Stomach (tissue), 8 donors: ENCODE measurements at regions not wholly inside any gene's neighbourhood (a gene's known extent, or its start where the extent isn't known, plus 50 kb on each side); places are given as distances from the start of the nearest gene placed in this dataset.

Experiments used
- DNase-seq, 2 donors: peaks; one replicate each; pipeline versions ENCODE4 v3.0.0 to v3.0.0-alpha.2; 2013 to 2019
- H3K27ac ChIP-seq, 5 donors: fragments of 200-600 bp in 4 of 5; sonication (generic) in 4 of 5; one replicate each; pipeline ENCODE4 v1.5.1; 2013 to 2019; ENCODE audit warnings: mild to moderate bottlenecking in 1 of 5, moderate library complexity in 1 of 5
- H3K27me3 ChIP-seq, 3 donors: fragments of 200-600 bp; sonication (generic); one replicate each; pipeline ENCODE4 v1.5.1; 2017 to 2019; ENCODE audit warnings: mixed run types in 1 of 3
- H3K36me3 ChIP-seq, 4 donors: fragments of 200-600 bp; sonication (generic); 1 replicate in 3 of 4; 2 replicates in 1 of 4; pipeline ENCODE4 v1.5.1; 2016 to 2019
- H3K4me1 ChIP-seq, 4 donors: fragments of 200-600 bp; sonication (generic); one replicate each; pipeline ENCODE4 v1.5.1; 2016 to 2019
- H3K4me3 ChIP-seq, 4 donors: fragments of 200-600 bp; sonication (generic) in 3 of 4; one replicate each; pipeline ENCODE4 v1.5.1; 2016 to 2019; ENCODE audit warnings: mild to moderate bottlenecking in 1 of 4
- H3K9me3 ChIP-seq, 4 donors: fragments of 200-600 bp; sonication (generic); one replicate each; pipeline ENCODE4 v1.5.1; 2016 to 2019
- EP300 ChIP-seq: sonication (generic); formaldehyde crosslinking; IDR thresholded peaks from one replicate; pipeline ENCODE4 v1.6.1; 2017; ENCODE audit warnings: antibody characterized with exemption
- POLR2A ChIP-seq, 4 donors: fragments of 450-650 bp; IDR thresholded peaks; one replicate each; pipeline ENCODE4 v1.6.1; 2016; ENCODE audit warnings: antibody characterized with exemption in 4 of 4, control low read depth in 2 of 4, mild to moderate bottlenecking in 1 of 4, moderate library complexity in 1 of 4
- POLR2AphosphoS5 ChIP-seq, 3 donors: sonication (generic); formaldehyde crosslinking; IDR thresholded peaks; one replicate each; pipeline ENCODE4 v1.6.1; 2016; ENCODE audit warnings: antibody characterized with exemption in 3 of 3
- WGBS, 5 donors: extraction: QIAGEN DNeasy Blood & Tissue Kit in 3 of 5; methylation state at CpG; one replicate each; pipeline versions ENCODE4 v1.1.5 to v1.1.7; 2013 to 2018; 5-methylcytosine and 5-hydroxymethylcytosine counted together
- intact Hi-C: fragments of 100-400 bp; cut with DNase I; formaldehyde crosslinking; loops from one replicate; pipeline ENCODE4 v1.15.1; 2023; ENCODE audit warnings: low total_unique reads
- TF ChIP-seq, protein P1 (sequence below), 7 experiments: fragments of 450-650 bp in 4 of 7; fragments of 200-600 bp in 3 of 7; sonication (generic) in 3 of 7; IDR thresholded peaks; one replicate each; pipeline ENCODE4 v1.5.1; 2016 to 2019; ENCODE audit warnings: antibody characterized with exemption in 7 of 7, control low read depth in 2 of 7, mild to moderate bottlenecking in 1 of 7
- donor health status: healthy with polysubstance abuse.
- donor health status: Bipolar disorder and iron deficiency.
- donor health status: healthy.

DNA sequence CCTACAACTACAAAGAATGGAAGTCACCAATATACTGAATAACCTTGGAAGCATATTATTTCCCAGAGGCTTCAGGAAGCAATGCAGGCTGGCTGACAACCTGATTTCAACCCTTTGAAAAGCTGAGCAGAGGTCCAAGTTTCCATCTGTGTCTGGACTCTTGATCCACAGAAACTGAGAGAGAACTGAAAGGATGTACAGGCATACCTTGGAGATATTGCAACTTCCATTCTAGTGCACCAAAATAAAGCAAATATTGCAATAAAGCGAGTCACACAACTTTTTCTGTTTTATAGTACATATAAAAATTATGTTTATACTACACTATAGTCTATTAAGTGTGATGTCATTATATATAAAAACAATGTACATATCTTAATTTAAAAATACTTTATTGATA is 85.3 kb downstream of the TYW3 start:
- DNase-seq: no peak
- H3K36me3 ChIP-seq: no peaks in the 10 kb centered on the region
- H3K27me3 ChIP-seq: no peaks in the 10 kb centered on the region
- no peak overlapping the region for H3K27ac ChIP-seq
- no peak overlapping the region for H3K4me3 ChIP-seq
- H3K9me3 ChIP-seq: peaks cover 0 to 3% (median 0%) of the 10 kb centered on the region in 4 donors
- 74 to 88% (median 85%) methylated on average over 1 of the region's 1 CpG for WGBS, 5 donors
- intact Hi-C loops: no loop called here
- no peaks in the 10 kb centered on the region for H3K4me1 ChIP-seq
- no peak for TF ChIP-seq POLR2AphosphoS5 (IDR thresholded peaks at IDR 0.05)
- TF ChIP-seq EP300: no peak
- TF ChIP-seq, protein P1, sequence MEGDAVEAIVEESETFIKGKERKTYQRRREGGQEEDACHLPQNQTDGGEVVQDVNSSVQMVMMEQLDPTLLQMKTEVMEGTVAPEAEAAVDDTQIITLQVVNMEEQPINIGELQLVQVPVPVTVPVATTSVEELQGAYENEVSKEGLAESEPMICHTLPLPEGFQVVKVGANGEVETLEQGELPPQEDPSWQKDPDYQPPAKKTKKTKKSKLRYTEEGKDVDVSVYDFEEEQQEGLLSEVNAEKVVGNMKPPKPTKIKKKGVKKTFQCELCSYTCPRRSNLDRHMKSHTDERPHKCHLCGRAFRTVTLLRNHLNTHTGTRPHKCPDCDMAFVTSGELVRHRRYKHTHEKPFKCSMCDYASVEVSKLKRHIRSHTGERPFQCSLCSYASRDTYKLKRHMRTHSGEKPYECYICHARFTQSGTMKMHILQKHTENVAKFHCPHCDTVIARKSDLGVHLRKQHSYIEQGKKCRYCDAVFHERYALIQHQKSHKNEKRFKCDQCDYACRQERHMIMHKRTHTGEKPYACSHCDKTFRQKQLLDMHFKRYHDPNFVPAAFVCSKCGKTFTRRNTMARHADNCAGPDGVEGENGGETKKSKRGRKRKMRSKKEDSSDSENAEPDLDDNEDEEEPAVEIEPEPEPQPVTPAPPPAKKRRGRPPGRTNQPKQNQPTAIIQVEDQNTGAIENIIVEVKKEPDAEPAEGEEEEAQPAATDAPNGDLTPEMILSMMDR (IDR thresholded peaks at IDR 0.05): no peak
- TF ChIP-seq POLR2A (IDR thresholded peaks at IDR 0.05): no peak

DNA sequence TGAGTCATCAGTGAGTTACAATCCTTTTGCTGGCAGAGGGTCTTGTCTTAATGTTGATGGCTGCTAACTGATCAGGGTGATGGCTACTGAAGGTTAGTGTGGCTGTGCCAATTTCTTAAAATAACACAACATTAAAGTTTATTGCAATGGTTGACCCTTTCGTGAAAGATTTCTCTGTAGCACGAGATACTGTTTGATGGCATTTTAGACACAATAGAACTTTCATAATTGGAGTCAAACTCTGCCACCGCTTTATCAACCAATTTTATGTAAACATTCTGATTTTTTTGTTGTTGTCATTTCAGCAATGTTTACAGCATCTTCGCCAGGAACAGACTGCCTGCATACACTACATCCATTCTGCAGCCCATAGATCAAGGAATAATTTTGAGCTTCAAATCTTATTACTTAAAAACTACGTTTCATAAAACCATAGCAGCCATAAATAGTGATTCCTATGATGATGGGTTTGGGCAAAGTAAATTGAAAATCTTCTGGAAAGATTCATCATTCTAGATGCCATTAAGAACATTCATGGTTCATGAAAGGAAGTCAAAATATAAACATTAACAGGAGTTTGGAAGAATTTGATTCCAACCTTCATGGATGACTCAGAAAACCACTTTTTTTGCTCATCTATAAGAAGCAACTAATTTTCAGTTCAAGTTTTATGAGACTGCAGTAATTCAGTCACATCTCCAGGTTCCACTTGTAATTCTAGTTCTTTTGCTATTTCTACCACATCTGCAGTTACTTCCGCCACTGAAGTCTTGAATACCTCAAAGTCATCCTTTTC is 85.9 kb downstream of the TYW3 start:
- Histone ChIP-seq H3K27me3 (no peaks in the 10 kb centered on the region), H3K36me3 (no peaks in the 10 kb centered on the region), H3K9me3 (peaks cover 0 to 3% (median 0%) of the 10 kb centered on the region in 4 donors), H3K4me3 (no peak overlapping the region), H3K4me1 (no peaks in the 10 kb centered on the region), H3K27ac (no peak overlapping the region)
- intact Hi-C loops: no loop called here
- WGBS, 5 donors: 68 to 80% (median 74%) methylated on average over 6 of the region's 6 CpGs
- DNase-seq: no peak
- TF ChIP-seq, protein P1 (IDR thresholded peaks at IDR 0.05): no peak
- TF ChIP-seq POLR2A (IDR thresholded peaks at IDR 0.05): no peak
- no peak for TF ChIP-seq POLR2AphosphoS5 (IDR thresholded peaks at IDR 0.05)
- TF ChIP-seq EP300: no peak

DNA sequence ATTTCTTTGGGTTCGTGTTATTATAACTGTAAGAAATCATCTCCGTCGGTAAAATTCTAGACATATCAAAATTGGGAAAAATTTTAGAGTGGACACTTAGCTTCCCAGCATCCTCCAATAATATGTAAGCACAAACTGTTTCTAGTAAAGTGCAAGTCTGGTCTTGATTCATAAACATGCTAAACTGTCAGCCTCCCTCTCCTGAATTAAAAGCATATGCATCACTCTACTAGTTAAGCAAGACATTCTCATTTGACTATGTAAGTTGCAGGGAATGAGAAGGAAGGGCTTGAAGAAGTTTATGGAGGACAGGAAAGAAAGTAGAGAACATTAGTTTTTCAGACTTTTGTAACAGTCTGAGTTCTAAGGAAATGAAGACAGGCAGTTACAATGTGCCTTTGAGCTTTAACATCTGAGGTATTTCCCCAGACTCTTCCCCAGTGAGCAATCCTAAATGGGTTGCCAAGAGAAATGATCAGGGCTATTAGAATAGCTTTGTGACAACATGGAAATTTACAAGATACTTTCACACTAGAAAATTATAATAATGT is 90.0 kb downstream of the TYW3 start:
- WGBS, 5 donors: 83 to 91% (median 90%) methylated on average over 3 of the region's 3 CpGs
- TF ChIP-seq, protein P1 (IDR thresholded peaks at IDR 0.05): no peak
- TF ChIP-seq POLR2A (IDR thresholded peaks at IDR 0.05) (no peak), POLR2AphosphoS5 (IDR thresholded peaks at IDR 0.05) (no peak), EP300 (no peak)
- no peak for DNase-seq
- Histone ChIP-seq H3K4me1 (no peaks in the 10 kb centered on the region), H3K36me3 (no peaks in the 10 kb centered on the region), H3K4me3 (no peak overlapping the region), H3K9me3 (no peaks in the 10 kb centered on the region), H3K27me3 (no peaks in the 10 kb centered on the region), H3K27ac (no peak overlapping the region)
- intact Hi-C loops: no loop called here

DNA sequence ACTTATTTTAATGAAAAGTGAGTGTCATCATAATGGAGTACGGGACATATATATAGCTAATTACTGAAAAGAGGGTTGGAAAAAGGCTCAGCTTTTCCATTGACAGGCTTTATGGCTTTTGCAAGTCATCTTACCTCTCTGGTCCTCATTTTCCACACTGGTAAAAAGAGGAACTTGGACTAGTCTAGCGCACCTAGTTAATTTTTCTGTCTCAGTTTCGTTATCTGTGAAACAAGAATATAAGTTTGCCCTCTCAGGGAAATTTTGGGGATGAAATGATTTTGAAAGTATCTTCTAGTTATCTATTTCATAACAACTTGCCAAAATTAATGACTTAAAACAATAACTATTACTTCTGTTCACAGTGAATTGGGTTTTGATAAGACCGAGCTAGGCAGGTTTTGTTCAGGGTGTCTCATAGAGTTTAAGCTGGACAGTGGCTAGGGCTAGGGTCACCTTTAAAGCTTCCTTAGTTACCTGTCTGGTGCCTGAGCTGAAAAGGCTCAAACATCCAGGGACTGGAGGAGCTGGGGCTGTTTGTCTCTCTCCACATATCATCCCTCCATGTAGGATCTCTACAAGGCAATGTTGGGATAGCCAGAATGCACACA is 91.7 kb downstream of the TYW3 start:
- DNase-seq: no peak
- no peaks in the 10 kb centered on the region for H3K4me1 ChIP-seq
- intact Hi-C loops: no loop called here
- TF ChIP-seq POLR2AphosphoS5 (IDR thresholded peaks at IDR 0.05) (no peak), EP300 (no peak), POLR2A (IDR thresholded peaks at IDR 0.05) (no peak)
- TF ChIP-seq, protein P1 (IDR thresholded peaks at IDR 0.05): no peak
- no peak overlapping the region for H3K4me3 ChIP-seq
- no peak overlapping the region for H3K27ac ChIP-seq
- no peaks in the 10 kb centered on the region for H3K27me3 ChIP-seq
- H3K36me3 ChIP-seq: no peaks in the 10 kb centered on the region
- 75 to 89% (median 78%) methylated on average over 4 of the region's 4 CpGs for WGBS, 5 donors
- H3K9me3 ChIP-seq: no peaks in the 10 kb centered on the region
